ENCODE measurements at regions not wholly inside any gene's neighbourhood (a gene's known extent, or its start where the extent isn't known, plus 50 kb on each side); places are given as distances from the start of the nearest gene placed in this dataset.

DNA sequence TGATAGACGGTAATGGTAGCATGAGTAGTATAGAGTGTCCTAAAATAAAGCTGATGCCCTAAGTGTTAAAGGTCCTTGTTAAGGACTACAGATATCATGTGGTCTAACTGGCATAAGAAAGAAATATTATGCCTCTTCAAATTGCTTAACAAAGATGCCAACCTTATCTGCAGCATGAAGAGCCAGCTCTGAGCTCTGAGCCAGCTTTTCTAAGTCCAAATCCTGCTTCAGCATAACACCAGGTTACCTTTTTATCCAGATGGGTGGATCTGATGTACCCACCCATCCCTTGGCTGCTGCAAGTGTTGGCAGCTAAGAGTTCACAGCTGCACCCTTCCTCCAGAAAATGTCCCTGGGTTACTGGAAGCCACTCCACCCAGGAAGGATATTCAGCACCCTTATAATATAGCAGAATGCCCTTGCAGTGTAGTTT, 83.8 kb downstream of the TENT5A start:
- H3K4me3 ChIP-seq (ENCODE audit: low read depth in 1 of 3, low read length in 3 of 3) = no peak overlapping the region
- no peak for FAIRE-seq
- DNase-seq = no peak
- no peaks in the 10 kb centered on the region for H3K27me3 ChIP-seq (ENCODE audit: control insufficient read depth in 3 of 3, insufficient read depth in 3 of 3, low read length in 3 of 3)
- no peaks in the 10 kb centered on the region for H3K4me1 ChIP-seq (ENCODE audit: control insufficient read depth in 3 of 3, insufficient read depth in 2 of 3, low read depth in 1 of 3, low read length in 2 of 3)
- no peaks in the 10 kb centered on the region for H3K36me3 ChIP-seq (ENCODE audit: control insufficient read depth in 3 of 3, insufficient read depth in 2 of 3, low read depth in 1 of 3, low read length in 3 of 3)
- H3K9me3 ChIP-seq (ENCODE audit: control insufficient read depth in 2 of 2, insufficient read depth in 1 of 2, low read depth in 1 of 2, low read length in 1 of 2) = no peaks in the 10 kb centered on the region
- no peak overlapping the region for H3K27ac ChIP-seq (ENCODE audit: low read depth in 1 of 3, low read length in 2 of 3)
- 92 to 95% (median 93%) methylated on average over 1 of the region's 1 CpG for WGBS, 3 donors

DNA sequence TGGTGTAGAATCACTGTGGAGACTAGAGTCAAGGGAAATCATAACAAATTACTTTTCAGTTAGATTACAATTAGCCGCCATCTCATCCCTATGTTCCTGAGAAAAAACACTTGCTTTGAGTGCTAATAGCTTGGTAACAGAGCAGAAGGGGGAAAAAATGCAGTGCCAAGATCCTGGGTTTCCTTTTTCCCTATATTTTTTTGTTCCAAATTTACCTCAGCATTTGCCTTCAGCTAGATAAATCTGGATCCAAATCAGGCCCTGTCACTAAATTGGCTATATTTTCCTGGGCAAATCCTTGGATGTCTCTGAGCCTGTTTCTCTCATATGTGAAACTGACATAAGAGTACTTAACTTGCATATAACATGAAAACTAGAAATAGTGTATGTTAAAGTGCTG, 86.0 kb downstream of the TENT5A start:
- 85 to 100% (median 92%) methylated on average over 1 of the region's 1 CpG for WGBS, 3 donors
- H3K4me1 ChIP-seq (ENCODE audit: control insufficient read depth in 3 of 3, insufficient read depth in 2 of 3, low read depth in 1 of 3, low read length in 2 of 3) = no peaks in the 10 kb centered on the region
- no peaks in the 10 kb centered on the region for H3K36me3 ChIP-seq (ENCODE audit: control insufficient read depth in 3 of 3, insufficient read depth in 2 of 3, low read depth in 1 of 3, low read length in 3 of 3)
- no peak overlapping the region for H3K4me3 ChIP-seq (ENCODE audit: low read depth in 1 of 3, low read length in 3 of 3)
- no peaks in the 10 kb centered on the region for H3K27me3 ChIP-seq (ENCODE audit: control insufficient read depth in 3 of 3, insufficient read depth in 3 of 3, low read length in 3 of 3)
- H3K9me3 ChIP-seq (ENCODE audit: control insufficient read depth in 2 of 2, insufficient read depth in 1 of 2, low read depth in 1 of 2, low read length in 1 of 2) = no peaks in the 10 kb centered on the region
- DNase-seq (no peak), FAIRE-seq (no peak)
- H3K27ac ChIP-seq (ENCODE audit: low read depth in 1 of 3, low read length in 2 of 3) = no peak overlapping the region

DNA sequence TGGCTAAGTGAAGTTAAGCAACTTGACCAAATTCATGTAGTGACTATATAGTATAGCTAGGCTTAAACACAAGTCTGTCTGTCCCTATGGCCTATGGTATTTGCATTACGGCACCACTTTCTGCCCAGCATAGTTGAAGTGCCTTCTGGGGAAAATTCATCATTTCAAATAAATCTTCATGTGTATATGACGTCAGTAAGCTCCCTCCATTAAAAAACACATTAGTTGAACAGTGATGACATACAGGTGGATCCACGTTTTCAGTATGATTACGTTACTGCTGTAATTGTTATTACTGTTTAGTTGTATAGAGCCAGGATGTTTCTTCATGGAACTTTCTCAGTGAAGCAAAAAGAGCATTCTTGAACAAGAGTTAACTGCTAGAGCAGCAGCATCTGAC, 96.2 kb downstream of the TENT5A start:
- WGBS, 3 donors = 82 to 85% (median 83%) methylated on average over 4 of the region's 4 CpGs
- FAIRE-seq (no peak), DNase-seq (no peak)
- H3K4me1 ChIP-seq (ENCODE audit: control insufficient read depth in 3 of 3, insufficient read depth in 2 of 3, low read depth in 1 of 3, low read length in 2 of 3) = no peaks in the 10 kb centered on the region
- H3K36me3 ChIP-seq (ENCODE audit: control insufficient read depth in 3 of 3, insufficient read depth in 2 of 3, low read depth in 1 of 3, low read length in 3 of 3) = no peaks in the 10 kb centered on the region
- H3K27me3 ChIP-seq (ENCODE audit: control insufficient read depth in 3 of 3, insufficient read depth in 3 of 3, low read length in 3 of 3) = no peaks in the 10 kb centered on the region
- H3K27ac ChIP-seq (ENCODE audit: low read depth in 1 of 3, low read length in 2 of 3) = no peak overlapping the region
- H3K9me3 ChIP-seq (ENCODE audit: control insufficient read depth in 2 of 2, insufficient read depth in 1 of 2, low read depth in 1 of 2, low read length in 1 of 2) = no peaks in the 10 kb centered on the region
- H3K4me3 ChIP-seq (ENCODE audit: low read depth in 1 of 3, low read length in 3 of 3) = no peak overlapping the region

DNA sequence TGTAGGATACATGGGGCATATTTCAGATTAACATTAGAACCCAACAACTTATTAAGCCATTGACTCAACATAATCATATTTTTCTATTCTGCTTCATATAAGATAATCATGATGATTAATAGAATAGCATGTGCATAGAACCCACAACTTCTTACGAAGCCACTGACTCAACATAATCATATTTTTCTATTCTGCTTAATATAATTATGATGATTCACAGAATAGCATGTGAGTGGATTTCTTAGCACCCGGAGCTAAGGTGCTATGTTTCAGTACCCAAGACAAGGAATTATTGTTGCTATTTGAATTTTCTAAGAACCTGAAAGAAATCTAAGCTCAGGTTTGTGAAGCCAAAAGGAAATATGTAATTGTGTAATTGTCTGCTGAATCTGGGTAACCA, 96.8 kb downstream of the TENT5A start:
- FAIRE-seq (no peak), DNase-seq (no peak)
- 89 to 92% (median 91%) methylated on average over 2 of the region's 2 CpGs for WGBS, 3 donors
- Histone ChIP-seq H3K9me3 (ENCODE audit: control insufficient read depth in 2 of 2, insufficient read depth in 1 of 2, low read depth in 1 of 2, low read length in 1 of 2) (no peaks in the 10 kb centered on the region), H3K27ac (ENCODE audit: low read depth in 1 of 3, low read length in 2 of 3) (no peak overlapping the region), H3K36me3 (ENCODE audit: control insufficient read depth in 3 of 3, insufficient read depth in 2 of 3, low read depth in 1 of 3, low read length in 3 of 3) (no peaks in the 10 kb centered on the region), H3K4me3 (ENCODE audit: low read depth in 1 of 3, low read length in 3 of 3) (no peak overlapping the region), H3K27me3 (ENCODE audit: control insufficient read depth in 3 of 3, insufficient read depth in 3 of 3, low read length in 3 of 3) (no peaks in the 10 kb centered on the region), H3K4me1 (ENCODE audit: control insufficient read depth in 3 of 3, insufficient read depth in 2 of 3, low read depth in 1 of 3, low read length in 2 of 3) (no peaks in the 10 kb centered on the region)

DNA sequence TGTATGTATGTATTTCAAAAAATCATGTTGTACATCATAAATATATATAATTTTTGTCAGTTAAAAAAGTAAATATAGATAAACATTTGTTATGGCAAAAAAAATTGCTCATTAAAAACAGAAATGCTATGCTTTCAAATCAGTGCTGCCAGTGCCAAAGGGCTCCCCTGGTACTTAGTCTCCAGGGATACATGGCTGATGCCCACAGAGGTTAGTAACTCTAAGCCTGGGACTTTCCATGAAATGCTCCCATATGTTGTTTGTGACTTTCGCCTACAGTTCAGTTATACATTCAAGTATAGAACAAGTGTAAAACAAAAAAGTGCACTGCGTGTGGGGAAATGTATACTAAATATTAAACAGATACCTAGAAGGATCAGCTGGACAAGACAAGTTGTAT, 104.0 kb downstream of the TENT5A start:
- Histone ChIP-seq H3K4me1 (ENCODE audit: control insufficient read depth in 3 of 3, insufficient read depth in 2 of 3, low read depth in 1 of 3, low read length in 2 of 3) (no peaks in the 10 kb centered on the region), H3K36me3 (ENCODE audit: control insufficient read depth in 3 of 3, insufficient read depth in 2 of 3, low read depth in 1 of 3, low read length in 3 of 3) (no peaks in the 10 kb centered on the region), H3K27me3 (ENCODE audit: control insufficient read depth in 3 of 3, insufficient read depth in 3 of 3, low read length in 3 of 3) (no peaks in the 10 kb centered on the region), H3K9me3 (ENCODE audit: control insufficient read depth in 2 of 2, insufficient read depth in 1 of 2, low read depth in 1 of 2, low read length in 1 of 2) (no peaks in the 10 kb centered on the region), H3K27ac (ENCODE audit: low read depth in 1 of 3, low read length in 2 of 3) (no peak overlapping the region), H3K4me3 (ENCODE audit: low read depth in 1 of 3, low read length in 3 of 3) (no peak overlapping the region)
- FAIRE-seq = no peak
- 93% methylated on average over 2 of the region's 2 CpGs for WGBS, 3 donors
- DNase-seq = no peak

DNA sequence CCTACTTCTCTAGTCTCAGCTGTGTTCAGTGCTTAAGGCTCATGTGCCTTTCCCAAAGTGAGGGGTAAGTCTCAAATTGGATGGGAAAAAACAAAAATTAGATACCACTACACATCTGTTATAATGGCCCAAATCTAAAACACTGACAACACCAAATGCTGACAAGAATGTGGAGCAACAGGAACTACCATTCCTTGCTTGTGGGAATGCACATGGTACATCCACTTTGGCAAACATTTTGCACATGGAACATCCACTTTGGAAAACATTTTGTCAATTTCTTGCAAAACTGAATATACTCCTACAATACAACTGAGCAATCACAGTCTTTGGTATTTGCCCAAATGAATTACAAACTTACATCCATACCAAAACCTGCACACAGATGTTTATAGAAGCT, 109.3 kb downstream of the TENT5A start:
- FAIRE-seq = no peak

DNA sequence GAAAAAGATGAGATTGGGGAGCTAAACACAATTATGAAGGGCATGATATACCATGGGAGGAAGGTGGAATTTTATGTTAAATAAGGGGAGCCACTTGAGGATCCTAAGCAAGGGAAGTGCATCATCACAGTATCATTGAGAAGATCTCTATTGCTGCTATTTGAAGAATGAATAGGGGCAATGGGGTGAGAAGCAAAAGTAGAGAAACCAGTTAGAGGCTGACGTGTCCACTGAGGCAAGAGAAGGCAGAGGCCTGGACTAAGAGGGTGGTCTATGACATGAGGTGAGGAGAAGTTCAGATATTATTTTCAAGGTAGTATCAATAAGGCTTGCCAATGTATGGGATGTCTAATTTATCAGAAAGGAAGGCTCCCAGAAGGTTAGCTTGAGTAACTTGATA, 111.6 kb downstream of the TENT5A start:
- Histone ChIP-seq H3K4me1 (ENCODE audit: control insufficient read depth in 3 of 3, insufficient read depth in 2 of 3, low read depth in 1 of 3, low read length in 2 of 3) (no peaks in the 10 kb centered on the region), H3K4me3 (ENCODE audit: low read depth in 1 of 3, low read length in 3 of 3) (no peak overlapping the region), H3K9me3 (ENCODE audit: control insufficient read depth in 2 of 2, insufficient read depth in 1 of 2, low read depth in 1 of 2, low read length in 1 of 2) (no peaks in the 10 kb centered on the region), H3K27me3 (ENCODE audit: control insufficient read depth in 3 of 3, insufficient read depth in 3 of 3, low read length in 3 of 3) (no peaks in the 10 kb centered on the region), H3K27ac (ENCODE audit: low read depth in 1 of 3, low read length in 2 of 3) (no peak overlapping the region), H3K36me3 (ENCODE audit: control insufficient read depth in 3 of 3, insufficient read depth in 2 of 3, low read depth in 1 of 3, low read length in 3 of 3) (no peaks in the 10 kb centered on the region)
- DNase-seq (no peak), FAIRE-seq (no peak)
- 82 to 92% (median 82%) methylated on average over 1 of the region's 1 CpG for WGBS, 3 donors

More for the DNA sequence above, 109.3 kb downstream of the TENT5A start:
- no peaks in the 10 kb centered on the region for H3K4me1 ChIP-seq (ENCODE audit: control insufficient read depth in 3 of 3, insufficient read depth in 2 of 3, low read depth in 1 of 3, low read length in 2 of 3)
- no peaks in the 10 kb centered on the region for H3K36me3 ChIP-seq (ENCODE audit: control insufficient read depth in 3 of 3, insufficient read depth in 2 of 3, low read depth in 1 of 3, low read length in 3 of 3)
- H3K9me3 ChIP-seq (ENCODE audit: control insufficient read depth in 2 of 2, insufficient read depth in 1 of 2, low read depth in 1 of 2, low read length in 1 of 2) = no peaks in the 10 kb centered on the region
- H3K27me3 ChIP-seq (ENCODE audit: control insufficient read depth in 3 of 3, insufficient read depth in 3 of 3, low read length in 3 of 3) = no peaks in the 10 kb centered on the region
- no peak overlapping the region for H3K4me3 ChIP-seq (ENCODE audit: low read depth in 1 of 3, low read length in 3 of 3)
- no peak overlapping the region for H3K27ac ChIP-seq (ENCODE audit: low read depth in 1 of 3, low read length in 2 of 3)
- DNase-seq = no peak

DNA sequence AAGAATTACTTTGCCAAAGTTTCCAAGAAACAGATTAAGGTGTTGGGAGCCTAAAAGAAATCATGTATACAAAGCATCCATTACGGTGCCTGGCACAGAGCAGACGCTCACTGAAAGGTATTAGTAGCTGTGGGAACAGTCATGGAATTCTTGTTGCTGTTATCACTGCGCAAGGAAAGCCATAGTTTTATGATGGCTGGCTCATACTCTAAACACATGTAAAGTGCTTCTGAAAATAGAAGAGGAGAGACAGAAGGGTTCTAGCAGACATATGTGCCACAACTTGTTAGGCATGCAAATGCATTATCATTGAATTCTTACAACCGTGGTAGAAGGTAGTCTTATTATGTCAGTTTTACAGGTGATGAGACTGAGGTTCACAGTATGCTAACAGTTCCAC, 112.4 kb downstream of the TENT5A start:
- WGBS, 3 donors = 93 to 95% (median 94%) methylated on average over 4 of the region's 4 CpGs
- H3K9me3 ChIP-seq (ENCODE audit: control insufficient read depth in 2 of 2, insufficient read depth in 1 of 2, low read depth in 1 of 2, low read length in 1 of 2) = no peaks in the 10 kb centered on the region
- FAIRE-seq (no peak), DNase-seq (no peak)
- no peaks in the 10 kb centered on the region for H3K4me1 ChIP-seq (ENCODE audit: control insufficient read depth in 3 of 3, insufficient read depth in 2 of 3, low read depth in 1 of 3, low read length in 2 of 3)
- H3K36me3 ChIP-seq (ENCODE audit: control insufficient read depth in 3 of 3, insufficient read depth in 2 of 3, low read depth in 1 of 3, low read length in 3 of 3) = no peaks in the 10 kb centered on the region
- H3K4me3 ChIP-seq (ENCODE audit: low read depth in 1 of 3, low read length in 3 of 3) = no peak overlapping the region
- H3K27me3 ChIP-seq (ENCODE audit: control insufficient read depth in 3 of 3, insufficient read depth in 3 of 3, low read length in 3 of 3) = no peaks in the 10 kb centered on the region
- no peak overlapping the region for H3K27ac ChIP-seq (ENCODE audit: low read depth in 1 of 3, low read length in 2 of 3)

DNA sequence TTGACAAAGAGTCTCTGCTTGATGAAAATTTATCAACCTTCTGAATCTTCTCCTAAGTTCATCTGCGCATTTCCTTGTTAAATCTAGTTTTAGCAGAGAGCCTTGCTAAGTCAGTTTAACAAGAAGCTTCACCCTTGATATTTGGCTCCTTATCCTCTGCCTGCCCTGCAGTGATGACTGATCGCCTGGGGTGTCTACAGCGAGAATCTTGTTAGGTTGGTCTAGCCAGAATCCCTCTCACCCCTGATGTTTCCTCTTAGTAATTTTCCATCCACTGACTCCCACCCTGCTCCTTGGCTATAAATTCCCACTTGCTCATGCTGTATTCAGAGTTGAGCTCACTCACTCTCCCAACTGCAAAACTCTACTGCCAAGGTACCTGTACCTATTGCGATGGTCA, 114.1 kb downstream of the TENT5A start:
- FAIRE-seq = no peak

More for the DNA sequence above, 114.1 kb downstream of the TENT5A start:
- Histone ChIP-seq H3K27ac (ENCODE audit: low read depth in 1 of 3, low read length in 2 of 3) (no peak overlapping the region), H3K36me3 (ENCODE audit: control insufficient read depth in 3 of 3, insufficient read depth in 2 of 3, low read depth in 1 of 3, low read length in 3 of 3) (no peaks in the 10 kb centered on the region), H3K4me3 (ENCODE audit: low read depth in 1 of 3, low read length in 3 of 3) (no peak overlapping the region), H3K4me1 (ENCODE audit: control insufficient read depth in 3 of 3, insufficient read depth in 2 of 3, low read depth in 1 of 3, low read length in 2 of 3) (no peaks in the 10 kb centered on the region), H3K27me3 (ENCODE audit: control insufficient read depth in 3 of 3, insufficient read depth in 3 of 3, low read length in 3 of 3) (no peaks in the 10 kb centered on the region), H3K9me3 (ENCODE audit: control insufficient read depth in 2 of 2, insufficient read depth in 1 of 2, low read depth in 1 of 2, low read length in 1 of 2) (no peaks in the 10 kb centered on the region)
- 93% methylated on average over 4 of the region's 4 CpGs for WGBS, 3 donors
- no peak for DNase-seq
